GM21576 (cell line): ENCODE measurements at regions not wholly inside any gene's neighbourhood (a gene's known extent, or its start where the extent isn't known, plus 50 kb on each side); places are given as distances from the start of the nearest gene placed in this dataset.
"Not testable (repeated sequence)": the region's sequence is repeated elsewhere in the genome, so short reads cannot be mapped to it uniquely, and the experiment has no call there.

Experiments used
- ATAC-seq: cut with Tn5 transposase; IDR thresholded peaks from one replicate; pipeline ENCODE4 v1.9.1; 2021; ENCODE audit warnings: mild to moderate bottlenecking, moderate library complexity; ENCODE audit not compliant: unreplicated experiment

- no peak for ATAC-seq
These were observed 116.8 kb upstream of the SLC38A4 start for GRCh38 chr12:46942579-46942978.

DNA sequence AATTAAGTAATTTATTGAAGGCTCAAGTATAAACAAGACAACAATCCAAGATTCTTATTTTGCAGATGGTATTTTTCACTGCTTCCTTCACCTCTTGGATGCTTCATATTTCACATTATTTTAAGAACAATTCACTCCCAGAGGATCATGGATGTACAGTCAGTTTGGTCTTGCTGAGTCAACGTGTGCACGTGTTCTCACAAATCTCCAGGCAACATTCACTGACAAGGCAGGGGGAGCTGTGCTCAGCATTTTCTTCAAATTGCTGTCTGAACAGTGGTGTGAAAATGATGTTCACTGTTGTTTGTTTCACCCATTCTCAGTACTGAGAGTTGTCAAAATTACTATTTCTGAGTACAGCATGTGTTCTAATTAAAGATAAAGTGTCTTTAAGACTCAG, 118.3 kb upstream of the SLC38A4 start:
- no peak for ATAC-seq

- ATAC-seq, result no peak
These were observed 119.0 kb upstream of the SLC38A4 start for GRCh38 chr12:46944771-46945170.

DNA sequence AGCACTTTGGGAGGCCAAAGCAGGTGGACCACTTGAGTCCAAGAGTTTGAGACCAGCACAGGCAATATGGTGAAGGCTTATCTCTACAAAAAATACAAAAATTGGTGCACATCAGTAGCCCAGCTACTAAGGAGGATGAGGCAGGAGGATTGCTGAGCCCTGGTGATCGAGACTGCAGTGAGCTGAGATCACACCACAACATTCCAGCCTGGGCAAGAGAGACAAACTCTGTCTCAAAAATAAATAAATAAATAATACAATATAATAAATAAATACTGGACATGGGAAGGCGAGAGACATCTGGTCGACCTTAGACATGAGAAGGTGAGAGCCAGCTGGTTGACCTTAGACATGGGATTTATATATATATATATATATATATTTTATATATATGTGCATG, 119.8 kb upstream of the SLC38A4 start:
- no peak for ATAC-seq

DNA sequence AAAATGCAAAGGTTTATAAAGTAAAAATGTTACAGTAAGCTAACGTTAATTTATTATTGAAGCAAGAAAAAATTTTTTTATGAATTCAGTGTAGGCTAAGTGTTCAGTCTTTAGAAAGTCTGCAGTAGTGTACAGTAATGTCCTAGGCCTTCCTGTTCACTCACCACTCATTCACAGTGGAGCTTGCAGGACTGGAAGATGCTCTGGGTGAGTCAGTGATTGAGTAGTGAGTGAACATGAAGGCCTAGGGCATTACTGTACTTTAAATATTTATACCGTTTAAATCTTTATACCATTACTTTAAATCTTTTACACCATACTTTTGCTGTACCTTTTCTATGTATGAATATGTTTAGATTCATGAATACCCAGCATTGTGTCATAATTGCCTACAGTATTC, 120.3 kb upstream of the SLC38A4 start:
- ATAC-seq, result no peak

DNA sequence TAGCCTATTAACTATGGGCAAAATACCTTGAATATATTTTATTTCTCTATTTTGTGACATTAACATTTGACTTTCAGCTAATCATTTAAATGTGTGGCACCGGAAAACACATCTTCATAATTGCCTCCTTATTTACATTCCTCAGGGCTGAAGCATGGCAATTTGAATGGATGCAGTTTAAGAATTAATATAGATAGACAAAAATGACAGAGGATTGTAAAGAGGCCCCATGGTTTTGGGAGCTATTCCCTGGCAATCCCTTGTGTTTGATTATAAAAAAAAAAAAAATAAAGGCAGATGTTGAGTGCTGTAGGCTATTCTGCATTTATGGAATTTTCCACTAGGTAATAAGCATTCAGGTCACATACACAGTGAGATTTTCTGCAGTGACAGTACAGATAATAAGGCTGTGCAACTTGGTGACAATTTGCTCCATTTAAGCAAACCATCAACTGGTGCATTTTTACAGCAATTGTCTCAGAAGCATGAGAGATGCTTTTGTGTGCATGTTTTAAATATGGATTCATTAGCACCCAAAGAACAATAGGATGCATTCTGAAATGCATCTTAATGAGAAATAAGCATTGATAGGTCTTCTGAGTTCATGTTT, 123.2 kb upstream of the SLC38A4 start:
- ATAC-seq, result no peak

- ATAC-seq, result no peak
These were observed 124.3 kb upstream of the SLC38A4 start for GRCh38 chr12:46950094-46950493.

- no peak for ATAC-seq
These were observed 126.4 kb upstream of the PCED1B start for GRCh38 chr12:46952880-46953483.

DNA sequence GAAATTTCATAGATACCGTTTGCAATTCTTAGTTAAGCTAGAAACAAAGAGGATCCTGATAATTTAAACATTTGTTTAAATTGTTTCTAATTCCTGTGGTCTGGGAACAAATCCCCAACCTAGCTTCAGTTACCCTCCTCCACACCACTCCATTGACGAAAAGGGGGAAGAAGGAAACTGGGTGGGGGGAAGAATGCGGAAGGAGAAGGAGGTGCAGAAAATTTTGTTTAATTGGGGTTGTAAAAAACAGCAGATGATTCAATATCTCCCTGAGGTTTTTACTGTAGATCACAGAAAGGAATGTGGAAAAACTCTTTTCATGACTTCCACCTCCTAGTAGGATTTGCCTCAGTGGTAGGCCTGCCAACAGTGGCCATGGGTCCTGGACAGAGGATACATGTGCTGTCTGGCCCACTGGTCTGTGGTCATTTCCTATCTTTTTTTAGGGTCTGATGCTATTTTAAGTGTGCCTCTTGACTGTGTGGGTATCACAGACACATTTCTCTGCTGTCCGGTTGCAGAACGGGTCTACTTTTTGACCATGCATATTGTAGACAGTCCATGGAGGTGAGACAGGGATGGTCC, 122.9 kb upstream of the PCED1B start:
- no peak for ATAC-seq

- no peak for ATAC-seq
These were observed 121.4 kb upstream of the PCED1B start for GRCh38 chr12:46958053-46958452.

DNA sequence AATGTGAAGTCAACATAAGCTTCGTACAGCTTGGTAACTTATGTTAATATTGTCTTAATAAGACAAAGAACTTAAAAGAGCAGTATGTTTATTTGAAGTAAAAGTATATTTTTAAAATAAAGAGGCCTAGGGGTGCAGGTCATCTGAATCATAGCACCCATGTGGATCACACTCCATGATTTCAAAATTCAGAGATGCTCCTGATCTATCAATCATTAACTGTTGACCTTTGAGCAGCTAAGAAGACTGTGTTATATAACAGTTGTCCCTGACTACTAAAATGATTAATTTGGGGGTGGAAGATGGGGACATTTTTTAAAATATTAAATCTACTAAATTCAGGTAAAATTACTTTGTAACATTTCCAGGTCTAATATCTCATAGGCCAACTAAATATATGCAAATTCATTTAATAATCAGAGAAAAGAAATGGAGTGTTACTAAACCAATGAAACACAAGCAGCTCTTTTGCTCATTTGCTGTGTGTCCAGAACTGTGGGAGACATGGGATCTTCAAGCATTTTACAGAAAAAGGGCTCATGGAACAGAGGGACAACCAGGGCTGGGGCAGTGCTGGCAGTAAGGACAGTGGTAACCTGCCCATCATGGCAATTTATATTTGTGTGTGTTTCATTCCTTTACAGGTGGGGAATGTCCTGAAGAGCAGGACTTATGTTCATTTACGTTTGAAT, 120.7 kb upstream of the PCED1B start:
- no peak for ATAC-seq

- ATAC-seq, result no peak
These were observed 119.9 kb upstream of the PCED1B start for GRCh38 chr12:46959502-46959901.

- no peak for ATAC-seq
These were observed 118.7 kb upstream of the PCED1B start for GRCh38 chr12:46960681-46961080.

DNA sequence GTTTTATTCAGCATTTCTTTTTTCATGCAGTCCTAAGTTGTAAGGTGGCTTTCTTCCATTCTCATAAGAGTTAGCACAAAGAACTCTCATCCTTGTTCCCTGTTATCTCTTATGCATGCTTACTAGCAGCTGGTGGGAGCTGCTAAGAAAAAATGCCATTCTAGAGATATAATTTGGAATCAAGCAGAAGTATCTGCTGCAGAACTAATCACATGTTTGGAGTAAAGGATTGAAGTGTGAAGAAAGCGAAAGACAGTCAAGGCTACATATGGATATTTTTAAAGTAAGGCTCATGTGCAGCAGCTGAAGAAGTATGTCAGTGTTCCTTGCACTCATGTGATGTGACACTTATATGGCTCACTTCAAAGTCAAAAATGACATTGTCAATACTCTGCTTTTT, 116.2 kb upstream of the PCED1B start:
- no peak for ATAC-seq

GRCh38 chr12:46963977-46964971, 115.1 kb upstream of the PCED1B start:
- ATAC-seq, result no peak

DNA sequence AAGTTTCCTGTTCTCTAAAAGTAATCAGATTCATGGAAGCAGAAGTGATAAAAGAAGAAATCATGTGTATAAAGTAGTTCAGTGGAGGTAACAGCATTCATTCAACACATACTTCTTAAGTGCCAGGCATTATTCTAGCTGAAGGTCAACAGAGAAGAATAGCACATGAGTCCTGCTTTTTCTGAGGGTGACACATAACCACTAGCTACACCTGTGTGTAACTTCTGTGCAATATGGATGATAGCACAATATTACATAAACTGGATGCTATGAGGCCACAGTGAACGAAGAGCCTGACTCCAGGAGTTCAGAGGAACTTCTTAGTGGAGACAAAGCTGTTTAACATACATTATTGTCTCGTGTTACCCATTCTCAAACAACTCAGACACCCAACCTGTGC, 114.3 kb upstream of the PCED1B start:
- ATAC-seq, result no peak

GRCh38 chr12:46965880-46966279, 113.5 kb upstream of the PCED1B start:
- no peak for ATAC-seq

- no peak for ATAC-seq
These were observed 108.8 kb upstream of the PCED1B start for GRCh38 chr12:46970636-46971035.

DNA sequence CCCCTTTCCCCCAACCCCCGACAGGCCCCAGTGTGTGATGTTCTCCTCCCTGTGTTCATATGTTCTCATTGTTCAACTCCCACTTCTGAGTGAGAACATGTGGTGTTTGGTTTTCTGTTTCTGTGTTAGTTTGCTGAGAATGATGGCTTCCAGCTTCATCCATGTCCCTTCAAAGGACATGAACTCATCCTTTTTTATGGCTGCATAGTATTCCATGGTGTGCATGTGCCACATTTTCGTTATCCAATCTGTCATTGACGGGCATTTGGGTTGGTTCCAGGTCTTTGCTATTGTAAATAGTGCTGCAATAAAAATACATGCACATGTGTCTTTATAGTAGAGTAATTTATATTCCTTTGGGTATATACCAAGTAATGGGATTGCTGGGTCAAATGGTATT, 105.5 kb upstream of the PCED1B start:
- not testable (repeated sequence) for ATAC-seq

DNA sequence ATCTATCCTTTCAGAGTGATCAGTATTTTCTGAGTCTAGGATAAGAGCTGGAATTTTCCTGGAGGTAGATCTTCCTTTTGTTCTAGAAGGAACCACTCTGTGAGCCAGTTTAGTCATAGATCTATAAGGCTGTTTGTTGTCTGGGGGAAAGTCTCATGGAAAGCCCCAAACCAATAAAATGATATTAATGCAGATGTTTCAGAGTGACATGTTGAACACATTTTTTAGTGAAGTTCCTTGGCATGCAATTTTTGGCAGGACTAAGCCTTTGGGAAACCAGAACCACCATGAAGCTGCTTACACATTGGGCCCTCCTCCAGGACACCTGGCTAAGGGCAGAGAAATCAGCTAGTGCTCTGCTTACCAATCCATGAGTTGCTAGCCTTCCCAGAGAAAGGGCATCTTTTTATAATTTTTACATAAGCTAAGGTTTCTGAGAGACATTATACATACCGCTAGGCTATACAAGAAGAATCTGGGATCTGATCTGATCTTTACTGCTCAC, 101.5 kb upstream of the PCED1B start:
- ATAC-seq, result no peak

- no peak for ATAC-seq
These were observed 97.8 kb upstream of the PCED1B start for GRCh38 chr12:46981622-46982021.
